A549 (cell line): ENCODE measurements at regions not wholly inside any gene's neighbourhood (a gene's known extent, or its start where the extent isn't known, plus 50 kb on each side); places are given as distances from the start of the nearest gene placed in this dataset.

Source experiments
- ATAC-seq, 2 experiments: fragments of 200-7000 bp in 1 of 2; fragments of >200 bp in 1 of 2; cut with Nextera tagmentation in 1 of 2; cut with Tn5 transposase in 1 of 2; 3 replicates each; pipeline versions ENCODE4 v1.8.0 to v1.9.1; 2018 to 2020; ENCODE audit warnings: mild to moderate bottlenecking in 1 of 2, moderate library complexity in 1 of 2
- CTCF ChIA-PET: fragments of 300-600 bp; sonication (Branson Sonifier 250); formaldehyde crosslinking; extraction: SDS; loops from one replicate; lab custom pipeline; 2021; ENCODE audit warnings: antibody characterized with exemption, inconsistent platforms; lab: Yijun Ruan, JAX
- POLR2A ChIA-PET: fragments of 350-600 bp; formaldehyde crosslinking; extraction: SDS; loops from one replicate; lab custom pipeline; 2021; ENCODE audit warnings: antibody characterized with exemption, inconsistent platforms; lab: Yijun Ruan, JAX
- DNase-seq, 2 experiments: peaks; one replicate each; pipeline versions ENCODE4 v3.0.0 to v3.0.0-alpha.2; 2011 to 2016; ENCODE audit warnings: low read depth in 1 of 2, low spot score in 1 of 2
- FAIRE-seq: peaks from 2 replicates; lab custom pipeline; 2011; peaks lifted over from hg19 to GRCh38; lab: Jason Lieb, UNC
- H3K27ac ChIP-seq, 2 experiments: fragments of >200 bp; sonication (Bioruptor Twin); formaldehyde crosslinking; 3 replicates each; pipeline ENCODE4 v1.5.1; 2016 to 2017
- H3K4me1 ChIP-seq: fragments of >200 bp; sonication (Bioruptor Twin); formaldehyde crosslinking; 3 replicates; pipeline ENCODE4 v1.6.1; 2016
- H3K4me2 ChIP-seq: fragments of >200 bp; sonication (Bioruptor Twin); formaldehyde crosslinking; 3 replicates; pipeline ENCODE4 v1.6.1; 2016
- H3K4me3 ChIP-seq: fragments of >200 bp; sonication (Bioruptor Twin); formaldehyde crosslinking; 3 replicates; pipeline ENCODE4 v1.5.1; 2016
- H3K9me3 ChIP-seq: fragments of >200 bp; sonication (Bioruptor Twin); formaldehyde crosslinking; 3 replicates; pipeline ENCODE4 v1.6.1; 2016
- BHLHE40 ChIP-seq: IDR thresholded peaks from 2 replicates; pipeline ENCODE4 v1.6.1; 2012; ENCODE audit warnings: low read depth, low read length, inconsistent platforms
- CBX2 ChIP-seq: fragments of 200-600 bp; sonication (generic); IDR thresholded peaks from 2 replicates; pipeline ENCODE4 v1.6.1; 2016; ENCODE audit warnings: low read depth, mild to moderate bottlenecking, borderline replicate concordance
- CBX8 ChIP-seq: fragments of 200-600 bp; sonication (generic); IDR thresholded peaks from 2 replicates; pipeline ENCODE4 v1.6.1; 2016
- EHF ChIP-seq: fragments of 250-450 bp; sonication (Bioruptor Pico); IDR thresholded peaks from 2 replicates; pipeline ENCODE4 v1.5.0; 2020; ENCODE audit warnings: mild to moderate bottlenecking
- EHMT2 ChIP-seq: fragments of 200-600 bp; sonication (generic); IDR thresholded peaks from 2 replicates; pipeline ENCODE4 v1.6.1; 2016; ENCODE audit warnings: antibody characterized with exemption, low read depth, mild to moderate bottlenecking, moderate library complexity
- FOSB ChIP-seq: fragments of 250-450 bp; sonication (Bioruptor Pico); IDR thresholded peaks from 2 replicates; pipeline ENCODE4 v1.5.0; 2020; ENCODE audit warnings: mild to moderate bottlenecking, moderate library complexity
- GATA3 ChIP-seq: IDR thresholded peaks from 2 replicates; pipeline ENCODE4 v1.6.1; 2012; ENCODE audit warnings: borderline replicate concordance
- HOXA7 ChIP-seq: fragments of 250-450 bp; sonication (Bioruptor Pico); IDR thresholded peaks from 2 replicates; pipeline ENCODE4 v1.5.0; 2020; ENCODE audit warnings: mild to moderate bottlenecking, moderate library complexity
- JUNB ChIP-seq: fragments of >200 bp; sonication (Bioruptor Twin); formaldehyde crosslinking; IDR thresholded peaks from 2 replicates; pipeline ENCODE4 v1.6.1; 2016
- KDM1A ChIP-seq: fragments of 200-600 bp; sonication (generic); IDR thresholded peaks from 2 replicates; pipeline ENCODE4 v1.6.1; 2016; ENCODE audit warnings: low read depth, mild to moderate bottlenecking
- MAZ ChIP-seq: fragments of 150-350 bp; IDR thresholded peaks from 2 replicates; pipeline ENCODE4 v1.6.1; 2014; ENCODE audit warnings: antibody characterized with exemption, low read depth, low read length, borderline replicate concordance
- NFE2L2 ChIP-seq: fragments of 150-350 bp; conservative IDR thresholded peaks from 2 replicates; pipeline ENCODE4 v1.6.1; 2014; ENCODE audit warnings: low read length
- RFX5 ChIP-seq: fragments of 450-650 bp; IDR thresholded peaks from 2 replicates; pipeline ENCODE4 v1.7.1; 2014; ENCODE audit warnings: antibody characterized with exemption, mild to moderate bottlenecking, moderate library complexity
- SMC3 ChIP-seq: fragments of >200 bp; sonication (Bioruptor Twin); formaldehyde crosslinking; IDR thresholded peaks from 3 replicates; pipeline ENCODE4 v1.6.1; 2018; ENCODE audit warnings: inconsistent platforms
- TP53 ChIP-seq: fragments of 250-450 bp; sonication (Bioruptor Pico); IDR thresholded peaks from 2 replicates; pipeline ENCODE4 v1.5.0; 2021; ENCODE audit warnings: mild to moderate bottlenecking, moderate library complexity
- ZNF302 ChIP-seq: fragments of 250-450 bp; sonication (Bioruptor Pico); IDR thresholded peaks from 2 replicates; pipeline ENCODE4 v1.9.0; 2021; ENCODE audit warnings: inconsistent platforms, mild to moderate bottlenecking, moderate library complexity
- ZSCAN20 ChIP-seq: fragments of 250-450 bp; sonication (Bioruptor Pico); IDR thresholded peaks from 2 replicates; pipeline ENCODE4 v1.8.0; 2022; ENCODE audit warnings: mild to moderate bottlenecking, moderate library complexity
- WGBS: methylation state at CpG from one replicate; pipeline ENCODE4 v1.1.6; 2017; ENCODE audit errors: missing lambda C conversion rate; 5-methylcytosine and 5-hydroxymethylcytosine counted together
- TF ChIP-seq, protein P1 (sequence below): IDR thresholded peaks from 2 replicates; pipeline ENCODE4 v1.6.1; 2012
- TF ChIP-seq, protein P2 (sequence below): fragments of >200 bp; sonication (Bioruptor Twin); formaldehyde crosslinking; IDR thresholded peaks from 3 replicates; pipeline ENCODE4 v1.6.1; 2016
- TF ChIP-seq, protein P3 (sequence below): fragments of 250-450 bp; sonication (Bioruptor Pico); IDR thresholded peaks from 2 replicates; pipeline ENCODE4 v1.5.0; 2021; ENCODE audit warnings: mild to moderate bottlenecking, moderate library complexity, borderline replicate concordance

DNA sequence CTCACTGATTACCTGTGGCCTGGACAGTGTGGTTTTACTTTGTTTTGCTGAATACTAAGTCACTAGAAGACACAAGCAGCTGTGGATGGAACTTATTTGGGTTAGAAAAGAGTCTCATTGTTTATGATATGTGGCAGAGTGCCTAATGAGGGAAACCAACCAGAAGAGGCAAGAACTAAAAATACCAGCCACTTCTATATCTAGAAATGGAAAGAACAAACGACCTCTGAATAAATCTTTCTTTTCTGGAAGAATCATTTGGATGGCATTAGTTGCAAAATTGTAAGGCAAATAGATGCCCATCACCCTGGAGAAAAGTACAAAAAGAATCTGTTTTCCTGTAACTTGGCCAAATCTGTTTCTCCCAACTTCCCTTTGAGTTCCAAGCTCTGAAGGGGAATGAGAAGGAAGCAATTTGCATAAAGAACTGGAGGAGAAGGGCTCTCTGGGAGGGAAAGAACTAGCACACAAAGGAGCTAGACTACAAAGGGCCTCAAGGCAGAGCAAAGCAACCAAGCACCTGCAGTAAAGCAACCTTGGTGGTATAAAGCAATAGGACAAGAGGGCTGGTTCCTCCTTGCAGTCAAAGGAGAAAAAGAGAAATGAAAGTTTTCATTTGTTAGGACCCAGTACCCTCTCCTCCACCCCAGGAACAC is 455.4 kb downstream of the CAAP1 start:
- POLR2A ChIA-PET = no interaction called here

DNA sequence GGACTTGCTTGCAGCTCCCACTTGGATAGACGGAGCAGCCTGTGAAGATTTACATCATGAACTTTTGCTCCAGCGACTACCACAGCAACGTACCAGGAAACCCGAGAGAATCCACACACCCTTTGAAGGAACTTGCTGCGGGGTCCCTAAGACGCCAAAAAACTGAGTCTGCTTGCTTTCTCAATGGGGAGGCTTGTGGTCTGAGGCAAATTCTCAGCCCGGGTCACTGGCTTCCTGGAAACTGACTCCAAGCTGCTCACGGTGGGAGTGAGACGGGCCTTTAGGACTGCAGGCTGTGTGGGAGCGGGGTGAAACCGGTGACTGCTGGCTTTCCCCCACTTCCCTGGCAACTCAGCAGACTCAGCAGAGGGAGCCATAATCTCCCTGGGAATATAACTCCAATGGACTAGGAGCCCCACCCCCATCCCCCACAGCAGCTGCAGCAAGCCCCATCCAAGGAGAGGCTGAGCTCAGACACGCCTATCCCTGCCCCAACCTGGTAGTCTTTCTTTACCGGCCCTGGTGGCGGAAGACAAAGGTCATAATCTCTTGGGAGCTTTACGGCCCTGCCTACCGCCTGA is 466.0 kb downstream of the CAAP1 start:
- no peak overlapping the region for H3K27ac ChIP-seq
- DNase-seq (no peak), ATAC-seq (no peak), FAIRE-seq (no peak)
- TF ChIP-seq EHMT2 (no peak), ZSCAN20 (CRISPR knock-in tag) (no peak), CBX2 (no peak), ZNF302 (no peak), KDM1A (no peak), NFE2L2 (no peak), GATA3 (no peak), BHLHE40 (no peak), RFX5 (no peak), EHF (CRISPR knock-in tag) (no peak), MAZ (no peak)
- TF ChIP-seq, protein P1, sequence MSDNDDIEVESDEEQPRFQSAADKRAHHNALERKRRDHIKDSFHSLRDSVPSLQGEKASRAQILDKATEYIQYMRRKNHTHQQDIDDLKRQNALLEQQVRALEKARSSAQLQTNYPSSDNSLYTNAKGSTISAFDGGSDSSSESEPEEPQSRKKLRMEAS = no peak
- TF ChIP-seq, protein P2, sequence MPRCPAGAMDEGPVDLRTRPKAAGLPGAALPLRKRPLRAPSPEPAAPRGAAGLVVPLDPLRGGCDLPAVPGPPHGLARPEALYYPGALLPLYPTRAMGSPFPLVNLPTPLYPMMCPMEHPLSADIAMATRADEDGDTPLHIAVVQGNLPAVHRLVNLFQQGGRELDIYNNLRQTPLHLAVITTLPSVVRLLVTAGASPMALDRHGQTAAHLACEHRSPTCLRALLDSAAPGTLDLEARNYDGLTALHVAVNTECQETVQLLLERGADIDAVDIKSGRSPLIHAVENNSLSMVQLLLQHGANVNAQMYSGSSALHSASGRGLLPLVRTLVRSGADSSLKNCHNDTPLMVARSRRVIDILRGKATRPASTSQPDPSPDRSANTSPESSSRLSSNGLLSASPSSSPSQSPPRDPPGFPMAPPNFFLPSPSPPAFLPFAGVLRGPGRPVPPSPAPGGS = no peak
- ChIA-PET CTCF (no interaction called here), POLR2A (no interaction called here)
- 51% methylated on average over 15 of the region's 16 CpGs for WGBS
- H3K4me1 ChIP-seq = no peaks in the 10 kb centered on the region
- no peaks in the 10 kb centered on the region for H3K9me3 ChIP-seq
- no peak overlapping the region for H3K4me2 ChIP-seq
- H3K4me3 ChIP-seq = no peak overlapping the region

More for the DNA sequence above, 455.4 kb downstream of the CAAP1 start:
- no peak for TF ChIP-seq CBX8
- H3K27ac ChIP-seq = no peak overlapping the region
- H3K4me1 ChIP-seq = no peaks in the 10 kb centered on the region
- no peaks in the 10 kb centered on the region for H3K9me3 ChIP-seq
- H3K4me2 ChIP-seq = no peak overlapping the region
- DNase-seq (no peak), ATAC-seq (no peak), FAIRE-seq (no peak)
- no peak overlapping the region for H3K4me3 ChIP-seq
- CTCF ChIA-PET = no interaction called here
- WGBS = 0% methylated on average over 1 of the region's 1 CpG

DNA sequence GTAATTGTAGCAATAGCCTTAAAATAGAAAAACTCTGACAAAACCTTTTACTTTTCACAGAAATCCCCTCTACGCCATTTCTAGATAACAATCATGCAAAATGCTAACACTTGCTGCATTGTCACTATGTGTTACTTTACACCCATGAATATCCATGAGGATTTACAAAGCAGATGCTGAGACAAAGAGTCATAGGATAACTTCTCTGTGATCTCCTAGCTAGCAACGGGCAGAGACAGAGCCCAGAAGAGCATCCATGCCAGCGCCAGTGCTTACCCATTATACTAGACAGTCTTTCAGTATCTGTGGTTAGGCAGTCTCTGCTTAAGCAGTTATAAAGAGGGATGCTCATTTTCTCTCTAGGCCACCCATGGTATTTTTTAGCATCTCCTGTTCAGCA is 474.1 kb downstream of the CAAP1 start:
- Histone ChIP-seq H3K27ac (no peak overlapping the region), H3K4me1 (no peaks in the 10 kb centered on the region), H3K9me3 (no peaks in the 10 kb centered on the region), H3K4me3 (no peak overlapping the region), H3K4me2 (no peak overlapping the region)
- WGBS = 1% methylated on average over 3 of the region's 3 CpGs
- no peak for FAIRE-seq
- no peak for DNase-seq
- no peak for ATAC-seq
- TF ChIP-seq HOXA7 (CRISPR knock-in tag) = no peak
- TF ChIP-seq FOSB (CRISPR knock-in tag) = no peak
- TF ChIP-seq ZNF302 = no peak
- no peak for TF ChIP-seq SMC3
- no peak for TF ChIP-seq JUNB
- TF ChIP-seq TP53 = no peak
- TF ChIP-seq, protein P3, sequence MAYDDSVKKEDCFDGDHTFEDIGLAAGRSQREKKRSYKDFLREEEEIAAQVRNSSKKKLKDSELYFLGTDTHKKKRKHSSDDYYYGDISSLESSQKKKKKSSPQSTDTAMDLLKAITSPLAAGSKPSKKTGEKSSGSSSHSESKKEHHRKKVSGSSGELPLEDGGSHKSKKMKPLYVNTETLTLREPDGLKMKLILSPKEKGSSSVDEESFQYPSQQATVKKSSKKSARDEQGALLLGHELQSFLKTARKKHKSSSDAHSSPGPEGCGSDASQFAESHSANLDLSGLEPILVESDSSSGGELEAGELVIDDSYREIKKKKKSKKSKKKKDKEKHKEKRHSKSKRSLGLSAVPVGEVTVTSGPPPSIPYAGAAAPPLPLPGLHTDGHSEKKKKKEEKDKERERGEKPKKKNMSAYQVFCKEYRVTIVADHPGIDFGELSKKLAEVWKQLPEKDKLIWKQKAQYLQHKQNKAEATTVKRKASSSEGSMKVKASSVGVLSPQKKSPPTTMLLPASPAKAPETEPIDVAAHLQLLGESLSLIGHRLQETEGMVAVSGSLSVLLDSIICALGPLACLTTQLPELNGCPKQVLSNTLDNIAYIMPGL (CRISPR knock-in tag) = no peak
- CTCF ChIA-PET = no interaction called here
- POLR2A ChIA-PET = no interaction called here
